ENCODE measurements at regions not wholly inside any gene's neighbourhood (a gene's known extent, or its start where the extent isn't known, plus 50 kb on each side); places are given as distances from the start of the nearest gene placed in this dataset.

GRCh38 chr18:66813138-66813537, 209.2 kb upstream of the CDH19 start:
- H3K27ac ChIP-seq (ENCODE audit: low read depth, low read length): no peak overlapping the region
- Mint-ChIP-seq H3K4me1 (no peaks in the 10 kb centered on the region), H3K36me3 (no peaks in the 10 kb centered on the region), H3K27me3 (no peaks in the 10 kb centered on the region), H3K27ac (no peak overlapping the region), H3K9me3 (peaks cover 0 to 38% (median 1%) of the 10 kb centered on the region in 11 donors), H3K4me3 (no peak overlapping the region)
- H3K27me3 ChIP-seq (ENCODE audit: control insufficient read depth in 2 of 2, insufficient read depth in 2 of 2, low read length in 2 of 2): no peaks in the 10 kb centered on the region
- H3K4me3 ChIP-seq (ENCODE audit: low read length): no peak overlapping the region
- POLR2A ChIA-PET: no interaction called here
- H3K9me3 ChIP-seq (ENCODE audit: control insufficient read depth in 2 of 3, low read length in 3 of 3): no peaks in the 10 kb centered on the region
- no peaks in the 10 kb centered on the region for H3K4me1 ChIP-seq (ENCODE audit: control insufficient read depth in 2 of 2, insufficient read depth in 2 of 2, low read length in 2 of 2)
- H3K36me3 ChIP-seq (ENCODE audit: control insufficient read depth in 2 of 3, insufficient read depth in 3 of 3, low read length in 3 of 3): no peaks in the 10 kb centered on the region
- no peak for DNase-seq
- CTCF ChIA-PET: no interaction called here
- no peak for ATAC-seq
- intact Hi-C loops (cut with micrococcal nuclease): no loop called here

- H3K36me3 ChIP-seq (ENCODE audit: control insufficient read depth in 2 of 3, insufficient read depth in 3 of 3, low read length in 3 of 3): no peaks in the 10 kb centered on the region
- intact Hi-C loops (cut with micrococcal nuclease): no loop called here
- POLR2A ChIA-PET: no interaction called here
- CTCF ChIA-PET: no interaction called here
- no peak overlapping the region for H3K27ac Mint-ChIP-seq
- H3K4me1 Mint-ChIP-seq: no peaks in the 10 kb centered on the region
- no peaks in the 10 kb centered on the region for H3K4me1 ChIP-seq (ENCODE audit: control insufficient read depth in 2 of 2, insufficient read depth in 2 of 2, low read length in 2 of 2)
- no peak overlapping the region for H3K4me3 ChIP-seq (ENCODE audit: low read length)
- no peaks in the 10 kb centered on the region for H3K9me3 ChIP-seq (ENCODE audit: control insufficient read depth in 2 of 3, low read length in 3 of 3)
- H3K36me3 Mint-ChIP-seq: no peaks in the 10 kb centered on the region
- no peaks in the 10 kb centered on the region for H3K27me3 ChIP-seq (ENCODE audit: control insufficient read depth in 2 of 2, insufficient read depth in 2 of 2, low read length in 2 of 2)
- DNase-seq (no peak), ATAC-seq (no peak)
- H3K27ac ChIP-seq (ENCODE audit: low read depth, low read length): no peak overlapping the region
- H3K4me3 Mint-ChIP-seq: no peak overlapping the region
- peaks cover 0 to 2% (median 0%) of the 10 kb centered on the region in 11 donors for H3K9me3 Mint-ChIP-seq
- no peaks in the 10 kb centered on the region for H3K27me3 Mint-ChIP-seq
Observed at GRCh38 chr18:66795051-66795450, 191.2 kb upstream of the CDH19 start.

- ChIA-PET CTCF (no interaction called here), POLR2A (no interaction called here)
- intact Hi-C loops (cut with micrococcal nuclease): no loop called here
- Histone ChIP-seq H3K4me1 (ENCODE audit: control insufficient read depth in 2 of 2, insufficient read depth in 2 of 2, low read length in 2 of 2) (no peaks in the 10 kb centered on the region), H3K4me3 (ENCODE audit: low read length) (no peak overlapping the region), H3K27me3 (ENCODE audit: control insufficient read depth in 2 of 2, insufficient read depth in 2 of 2, low read length in 2 of 2) (no peaks in the 10 kb centered on the region), H3K9me3 (ENCODE audit: control insufficient read depth in 2 of 3, low read length in 3 of 3) (no peaks in the 10 kb centered on the region), H3K36me3 (ENCODE audit: control insufficient read depth in 2 of 3, insufficient read depth in 3 of 3, low read length in 3 of 3) (no peaks in the 10 kb centered on the region), H3K27ac (ENCODE audit: low read depth, low read length) (no peak overlapping the region)
- H3K4me3 Mint-ChIP-seq: no peak overlapping the region
- ATAC-seq: no peak
- no peaks in the 10 kb centered on the region for H3K4me1 Mint-ChIP-seq
- H3K9me3 Mint-ChIP-seq: peaks cover 0 to 3% (median 0%) of the 10 kb centered on the region in 11 donors
- DNase-seq: no peak
- no peaks in the 10 kb centered on the region for H3K27me3 Mint-ChIP-seq
- no peaks in the 10 kb centered on the region for H3K36me3 Mint-ChIP-seq
- H3K27ac Mint-ChIP-seq: no peak overlapping the region
Observed at GRCh38 chr18:66792466-66792865, 188.6 kb upstream of the CDH19 start.

GRCh38 chr18:66780609-66781008, 176.7 kb upstream of the CDH19 start:
- CTCF ChIA-PET: no interaction called here

GRCh38 chr18:66778048-66778447, 174.2 kb upstream of the CDH19 start:
- Histone ChIP-seq H3K36me3 (ENCODE audit: control insufficient read depth in 2 of 3, insufficient read depth in 3 of 3, low read length in 3 of 3) (no peaks in the 10 kb centered on the region), H3K27me3 (ENCODE audit: control insufficient read depth in 2 of 2, insufficient read depth in 2 of 2, low read length in 2 of 2) (no peaks in the 10 kb centered on the region), H3K27ac (ENCODE audit: low read depth, low read length) (no peak overlapping the region), H3K4me3 (ENCODE audit: low read length) (no peak overlapping the region), H3K4me1 (ENCODE audit: control insufficient read depth in 2 of 2, insufficient read depth in 2 of 2, low read length in 2 of 2) (no peaks in the 10 kb centered on the region), H3K9me3 (ENCODE audit: control insufficient read depth in 2 of 3, low read length in 3 of 3) (no peaks in the 10 kb centered on the region)
- intact Hi-C loops (cut with micrococcal nuclease): no loop called here
- Mint-ChIP-seq H3K9me3 (peaks cover 0 to 3% (median 0%) of the 10 kb centered on the region in 11 donors), H3K4me1 (no peaks in the 10 kb centered on the region), H3K4me3 (no peak overlapping the region), H3K36me3 (no peaks in the 10 kb centered on the region), H3K27ac (no peak overlapping the region), H3K27me3 (no peaks in the 10 kb centered on the region)
- ChIA-PET POLR2A (no interaction called here), CTCF (no interaction called here)
- DNase-seq (no peak), ATAC-seq (no peak)

More at GRCh38 chr18:66780609-66781008, 176.7 kb upstream of the CDH19 start:
- no peak overlapping the region for H3K27ac ChIP-seq (ENCODE audit: low read depth, low read length)
- Mint-ChIP-seq H3K9me3 (peaks cover 0 to 3% (median 0%) of the 10 kb centered on the region in 11 donors), H3K36me3 (no peaks in the 10 kb centered on the region), H3K27ac (no peak overlapping the region), H3K4me3 (no peak overlapping the region), H3K4me1 (no peaks in the 10 kb centered on the region), H3K27me3 (no peaks in the 10 kb centered on the region)
- POLR2A ChIA-PET: no interaction called here
- H3K4me3 ChIP-seq (ENCODE audit: low read length): no peak overlapping the region
- H3K9me3 ChIP-seq (ENCODE audit: control insufficient read depth in 2 of 3, low read length in 3 of 3): no peaks in the 10 kb centered on the region
- no peak for ATAC-seq
- no peaks in the 10 kb centered on the region for H3K27me3 ChIP-seq (ENCODE audit: control insufficient read depth in 2 of 2, insufficient read depth in 2 of 2, low read length in 2 of 2)
- H3K36me3 ChIP-seq (ENCODE audit: control insufficient read depth in 2 of 3, insufficient read depth in 3 of 3, low read length in 3 of 3): no peaks in the 10 kb centered on the region
- no peak for DNase-seq
- intact Hi-C loops (cut with micrococcal nuclease): no loop called here
- no peaks in the 10 kb centered on the region for H3K4me1 ChIP-seq (ENCODE audit: control insufficient read depth in 2 of 2, insufficient read depth in 2 of 2, low read length in 2 of 2)

GRCh38 chr18:66769375-66769774, 165.5 kb upstream of the CDH19 start:
- no peaks in the 10 kb centered on the region for H3K27me3 ChIP-seq (ENCODE audit: control insufficient read depth in 2 of 2, insufficient read depth in 2 of 2, low read length in 2 of 2)
- H3K4me1 Mint-ChIP-seq: no peaks in the 10 kb centered on the region
- H3K4me1 ChIP-seq (ENCODE audit: control insufficient read depth in 2 of 2, insufficient read depth in 2 of 2, low read length in 2 of 2): no peaks in the 10 kb centered on the region
- DNase-seq: no peak
- H3K4me3 ChIP-seq (ENCODE audit: low read length): no peak overlapping the region
- ATAC-seq: no peak
- no peak overlapping the region for H3K4me3 Mint-ChIP-seq
- ChIA-PET CTCF (no interaction called here), POLR2A (no interaction called here)
- no peaks in the 10 kb centered on the region for H3K36me3 ChIP-seq (ENCODE audit: control insufficient read depth in 2 of 3, insufficient read depth in 3 of 3, low read length in 3 of 3)
- intact Hi-C loops (cut with micrococcal nuclease): no loop called here
- peaks cover 0 to 3% (median 0%) of the 10 kb centered on the region in 3 experiments for H3K9me3 ChIP-seq (ENCODE audit: control insufficient read depth in 2 of 3, low read length in 3 of 3)
- no peak overlapping the region for H3K27ac ChIP-seq (ENCODE audit: low read depth, low read length)
- H3K27ac Mint-ChIP-seq: no peak overlapping the region
- H3K9me3 Mint-ChIP-seq: peaks cover 0 to 7% (median 0%) of the 10 kb centered on the region in 11 donors
- H3K36me3 Mint-ChIP-seq: no peaks in the 10 kb centered on the region
- H3K27me3 Mint-ChIP-seq: no peaks in the 10 kb centered on the region

- H3K27me3 Mint-ChIP-seq: no peaks in the 10 kb centered on the region
- DNase-seq: no peak
- H3K9me3 Mint-ChIP-seq: peaks cover 0 to 4% (median 0%) of the 10 kb centered on the region in 11 donors
- H3K36me3 ChIP-seq (ENCODE audit: control insufficient read depth in 2 of 3, insufficient read depth in 3 of 3, low read length in 3 of 3): no peaks in the 10 kb centered on the region
- no peaks in the 10 kb centered on the region for H3K4me1 Mint-ChIP-seq
- no peaks in the 10 kb centered on the region for H3K27me3 ChIP-seq (ENCODE audit: control insufficient read depth in 2 of 2, insufficient read depth in 2 of 2, low read length in 2 of 2)
- intact Hi-C loops (cut with micrococcal nuclease): no loop called here
- peaks cover 0 to 3% (median 0%) of the 10 kb centered on the region in 3 experiments for H3K9me3 ChIP-seq (ENCODE audit: control insufficient read depth in 2 of 3, low read length in 3 of 3)
- ATAC-seq: no peak
- no peak overlapping the region for H3K4me3 ChIP-seq (ENCODE audit: low read length)
- H3K36me3 Mint-ChIP-seq: no peaks in the 10 kb centered on the region
- H3K27ac Mint-ChIP-seq: no peak overlapping the region
- ChIA-PET CTCF (no interaction called here), POLR2A (no interaction called here)
- H3K4me1 ChIP-seq (ENCODE audit: control insufficient read depth in 2 of 2, insufficient read depth in 2 of 2, low read length in 2 of 2): no peaks in the 10 kb centered on the region
- no peak overlapping the region for H3K4me3 Mint-ChIP-seq
- H3K27ac ChIP-seq (ENCODE audit: low read depth, low read length): no peak overlapping the region
Observed at GRCh38 chr18:66764230-66764629, 160.3 kb upstream of the CDH19 start.
